ENCODE measurements at regions not wholly inside any gene's neighbourhood (a gene's known extent, or its start where the extent isn't known, plus 50 kb on each side); places are given as distances from the start of the nearest gene placed in this dataset.

DNA sequence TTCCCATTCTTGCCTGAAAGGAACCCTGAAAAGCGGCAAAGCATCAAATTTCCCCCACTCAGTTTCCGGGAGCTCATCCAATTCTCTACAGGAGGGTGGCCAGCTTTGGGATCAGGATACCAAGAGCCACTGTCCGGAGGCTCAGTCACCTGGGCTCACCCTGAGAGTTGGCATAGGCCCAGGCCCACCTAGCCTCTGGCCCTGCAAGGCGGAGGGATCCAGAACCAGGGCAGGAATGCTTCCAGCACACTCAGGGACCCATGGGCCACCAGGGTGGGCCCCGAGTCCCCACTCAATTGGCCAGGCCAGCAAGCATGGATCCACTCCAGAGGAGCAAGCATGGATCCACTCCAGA, 432.9 kb upstream of the MYT1L start:
- no peak for DNase-seq
- intact Hi-C loops (cut with DNase I) = no loop called here

DNA sequence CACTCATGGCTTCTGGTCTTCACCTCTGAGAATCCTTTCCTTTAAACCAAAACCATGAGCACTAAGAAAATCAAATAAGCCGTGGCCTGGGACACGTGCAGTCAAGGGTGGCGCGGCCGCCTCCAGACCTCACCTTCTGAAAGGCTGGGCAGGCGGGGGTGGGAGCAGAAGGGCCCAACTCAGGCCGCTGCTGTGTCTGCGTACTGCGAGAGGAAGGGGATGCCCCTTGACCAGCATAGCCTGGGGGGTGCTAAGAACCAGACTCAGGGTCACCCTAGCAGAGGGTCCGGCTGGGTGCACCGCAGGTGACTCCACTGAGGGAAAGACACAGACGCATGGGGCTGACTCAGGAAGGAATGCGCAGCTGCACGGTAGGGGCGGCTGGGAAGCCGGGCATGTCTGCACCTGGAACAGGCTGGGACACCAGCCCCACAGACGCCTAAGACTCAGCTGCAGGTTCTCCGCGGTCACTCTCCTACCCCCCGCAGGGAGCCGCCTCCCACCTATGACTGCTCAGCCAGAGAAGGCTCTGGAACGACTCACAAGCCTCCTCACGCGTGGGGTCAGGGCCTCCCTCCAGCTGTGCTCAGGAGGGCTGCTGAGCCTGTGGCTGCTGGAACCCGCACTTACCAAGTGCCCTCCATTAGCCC, 432.4 kb upstream of the MYT1L start:
- intact Hi-C loops (cut with DNase I) = no loop called here
- peak in 1 of 10 donors; percentile 86 for DNase-seq

DNA sequence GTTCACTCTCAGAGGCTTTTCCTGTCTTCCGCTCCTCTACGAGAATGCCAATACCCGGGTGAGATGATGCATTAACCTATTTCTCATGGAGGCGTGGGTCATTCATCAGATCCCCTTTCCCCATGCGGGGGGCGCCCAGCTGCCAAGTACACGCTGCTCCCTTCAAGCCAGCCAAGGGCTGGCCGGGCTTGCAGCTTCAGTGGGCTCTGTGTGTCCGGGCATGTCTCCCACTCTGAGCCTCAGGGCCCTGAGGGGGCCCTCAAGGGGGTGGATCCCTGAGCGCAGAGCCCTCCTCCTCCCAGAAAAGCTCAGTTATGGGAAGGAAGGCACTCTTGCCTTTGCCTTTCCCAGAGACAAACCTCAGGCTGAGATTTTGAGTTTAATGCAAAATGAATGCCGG, 431.8 kb upstream of the MYT1L start:
- intact Hi-C loops (cut with DNase I) = no loop called here
- peak in 1 of 10 donors; percentile 85 for DNase-seq

DNA sequence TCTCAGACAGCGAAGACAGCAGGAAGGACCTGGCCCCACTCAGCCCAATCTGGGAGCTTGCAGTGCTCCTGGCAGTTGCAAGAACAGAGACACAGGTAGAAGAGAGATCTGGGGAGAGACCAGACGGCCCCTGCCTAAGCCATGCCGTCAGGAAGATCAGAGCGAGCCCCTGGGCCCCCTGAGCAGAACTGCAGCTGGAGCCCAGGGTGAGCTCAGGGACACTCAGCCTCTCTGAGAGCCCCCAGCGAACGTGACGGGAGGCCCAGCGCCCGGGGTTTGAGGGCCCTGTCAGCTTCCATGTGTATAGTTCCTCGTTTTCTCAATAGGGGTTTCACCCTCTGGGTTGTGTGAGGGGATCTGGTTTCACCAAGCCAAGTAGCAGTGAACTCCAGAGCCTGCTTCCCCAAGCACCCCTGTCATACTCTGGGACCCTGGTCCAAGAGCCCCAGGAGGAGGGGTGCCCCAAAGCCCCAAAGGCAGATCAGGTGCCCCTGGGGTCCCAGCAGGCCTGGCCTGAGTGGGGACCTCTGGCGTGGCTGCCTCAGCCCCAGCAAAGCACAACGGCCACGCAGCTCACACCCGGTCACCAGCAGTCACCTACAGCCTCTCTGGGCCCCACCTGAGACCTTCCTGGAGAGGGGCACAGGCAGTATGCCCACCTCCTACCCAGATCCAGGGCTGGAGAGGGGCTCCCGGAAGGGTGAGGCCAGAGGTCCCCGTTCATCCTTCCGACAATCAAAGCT, 431.3 kb upstream of the MYT1L start:
- intact Hi-C loops (cut with DNase I) = no loop called here
- no peak for DNase-seq

DNA sequence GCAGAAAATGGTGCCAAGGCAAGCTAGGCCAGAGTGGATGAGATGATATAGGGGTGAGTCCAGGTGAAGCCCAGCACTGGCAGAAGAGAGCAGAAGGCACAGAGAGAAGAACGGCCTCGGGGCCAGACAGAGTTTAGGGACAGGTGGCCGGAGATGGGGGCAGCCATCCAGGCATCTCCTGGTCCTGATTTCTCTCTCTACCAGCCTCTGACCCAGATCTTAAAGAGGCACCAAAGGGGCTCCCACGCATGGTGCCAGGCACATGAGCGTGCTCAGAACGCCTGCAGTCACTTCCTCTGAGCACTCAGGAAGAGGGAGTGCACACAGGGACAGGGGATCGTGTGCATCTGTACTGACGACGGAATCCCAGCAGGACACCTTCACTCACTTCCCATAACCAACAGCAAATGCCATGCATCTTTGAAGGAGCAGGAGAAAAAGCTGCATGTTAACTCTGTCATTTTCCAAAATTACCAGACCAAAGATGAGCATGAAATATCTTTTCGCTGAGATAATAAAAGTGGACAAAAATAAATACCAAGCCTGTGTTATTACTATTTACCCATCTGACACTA, 427.8 kb upstream of the MYT1L start:
- peak in 1 of 10 donors; percentile 66 for DNase-seq
- intact Hi-C loops (cut with DNase I) = no loop called here

DNA sequence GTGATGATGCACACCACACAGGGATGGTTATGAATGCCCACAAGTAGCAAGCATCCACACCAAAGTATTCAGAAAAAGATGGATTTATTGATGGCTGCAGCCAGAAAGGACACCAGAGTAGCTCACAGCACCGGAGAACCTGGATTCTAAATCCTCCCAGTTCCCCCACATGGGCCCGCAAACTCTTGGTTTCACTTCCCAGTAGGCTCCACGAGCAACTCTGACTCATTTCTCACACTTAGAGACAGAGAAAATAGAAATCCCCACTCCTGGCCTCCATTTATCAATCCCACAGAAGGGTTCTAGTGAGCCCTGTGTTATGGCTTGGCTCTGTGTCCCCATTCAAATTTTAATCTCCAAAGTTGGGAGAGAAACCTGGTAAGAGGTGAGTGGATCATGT, 426.7 kb upstream of the MYT1L start:
- peak in 1 of 10 donors; percentile 85 for DNase-seq
- intact Hi-C loops (cut with DNase I) = no loop called here

DNA sequence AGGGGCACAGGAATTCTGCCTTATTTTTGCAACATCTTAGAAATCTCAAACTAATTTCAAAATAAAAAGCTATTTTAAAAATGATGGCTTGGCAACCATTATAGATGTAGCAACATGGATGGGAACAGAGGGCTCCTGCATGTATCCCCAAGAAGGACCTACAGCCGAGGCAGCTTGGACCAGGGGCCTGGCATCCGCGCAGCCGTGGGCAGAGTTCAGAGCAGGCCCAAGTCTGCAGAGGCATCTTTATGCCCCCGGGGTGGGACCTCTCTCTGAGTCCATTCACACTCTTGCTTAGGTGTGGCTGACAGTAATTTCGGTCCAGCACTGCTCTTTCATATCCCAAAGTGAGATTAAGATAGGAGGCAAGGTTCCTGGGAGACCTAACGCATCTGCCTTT, 425.8 kb upstream of the MYT1L start:
- intact Hi-C loops (cut with DNase I) = no loop called here
- DNase-seq = peak in 1 of 10 donors; percentile 69

DNA sequence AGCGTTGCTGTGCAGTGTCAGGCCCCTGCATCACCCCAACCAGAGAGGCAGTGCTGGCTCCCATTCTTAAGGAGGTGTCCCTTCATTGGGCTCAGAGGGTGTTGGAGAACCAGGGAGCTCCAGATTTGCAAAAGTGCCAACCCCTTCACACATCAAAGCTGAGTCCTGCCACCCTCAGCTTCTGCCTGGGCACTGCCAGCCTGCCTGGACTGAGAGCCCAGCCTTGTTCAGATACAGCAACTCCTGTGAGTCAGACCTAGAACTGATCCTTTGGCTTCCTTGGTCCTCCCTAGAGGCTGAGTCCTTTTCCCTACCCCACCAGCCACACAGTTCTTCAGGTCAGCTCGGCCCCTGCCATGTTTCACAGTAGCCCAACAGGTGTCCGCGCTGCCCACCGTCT, 424.9 kb upstream of the MYT1L start:
- peak in 3 of 10 donors; percentile 83 to 91 (median 88) for DNase-seq

DNA sequence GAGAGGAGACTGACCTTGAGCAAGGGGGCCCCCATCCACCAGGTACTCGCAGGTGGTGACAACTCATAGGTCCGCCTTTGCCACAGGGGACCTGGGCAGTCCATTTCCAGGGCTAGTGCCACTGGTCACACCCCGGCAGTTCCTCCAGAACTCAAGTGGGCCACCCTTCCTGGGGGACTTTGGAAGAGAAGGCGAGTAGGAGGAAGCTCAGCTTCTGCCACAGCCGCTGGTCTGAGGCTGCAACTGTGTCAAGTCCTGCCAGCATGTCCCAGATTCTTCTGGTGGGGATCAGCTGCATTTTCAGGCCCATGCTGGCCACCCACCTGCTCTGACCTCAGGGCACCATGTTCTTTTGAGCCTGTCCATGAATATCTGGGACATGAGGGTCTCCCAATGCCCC, 423.9 kb upstream of the MYT1L start:
- intact Hi-C loops (cut with DNase I) = no loop called here
- DNase-seq = peak in 1 of 10 donors; percentile 74

More for the DNA sequence above, 424.9 kb upstream of the MYT1L start:
- intact Hi-C loops (cut with DNase I) = no loop called here

DNA sequence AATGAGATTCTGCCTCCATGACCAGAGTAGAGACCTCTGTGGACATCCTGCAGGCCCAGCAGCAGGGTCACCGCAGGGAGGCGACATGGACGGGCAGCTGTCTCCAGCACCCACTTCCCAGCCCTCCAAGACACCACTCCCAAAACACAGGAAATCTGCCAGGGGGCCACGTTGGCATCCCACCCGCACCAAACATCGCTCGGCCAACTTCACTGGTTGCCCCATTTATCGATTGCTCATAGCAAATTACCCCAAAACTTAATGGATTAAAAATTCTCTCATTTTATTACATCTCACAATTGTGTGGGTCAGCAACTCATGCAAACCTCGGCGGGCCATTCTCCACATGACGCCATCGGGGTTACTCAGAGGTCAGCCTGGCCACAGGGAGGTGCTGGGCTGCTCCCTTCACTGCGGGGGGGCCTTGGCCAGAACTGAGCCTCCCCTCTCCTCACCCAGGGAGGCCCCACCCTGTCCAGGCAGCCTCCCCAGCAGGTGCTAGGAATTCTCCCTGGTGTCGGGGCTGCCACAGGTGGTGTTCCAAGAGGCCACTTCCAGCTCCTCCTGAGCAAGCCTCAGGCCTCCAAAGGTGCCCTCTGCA, 420.7 kb upstream of the MYT1L start:
- DNase-seq = peak in 1 of 10 donors; percentile 71

DNA sequence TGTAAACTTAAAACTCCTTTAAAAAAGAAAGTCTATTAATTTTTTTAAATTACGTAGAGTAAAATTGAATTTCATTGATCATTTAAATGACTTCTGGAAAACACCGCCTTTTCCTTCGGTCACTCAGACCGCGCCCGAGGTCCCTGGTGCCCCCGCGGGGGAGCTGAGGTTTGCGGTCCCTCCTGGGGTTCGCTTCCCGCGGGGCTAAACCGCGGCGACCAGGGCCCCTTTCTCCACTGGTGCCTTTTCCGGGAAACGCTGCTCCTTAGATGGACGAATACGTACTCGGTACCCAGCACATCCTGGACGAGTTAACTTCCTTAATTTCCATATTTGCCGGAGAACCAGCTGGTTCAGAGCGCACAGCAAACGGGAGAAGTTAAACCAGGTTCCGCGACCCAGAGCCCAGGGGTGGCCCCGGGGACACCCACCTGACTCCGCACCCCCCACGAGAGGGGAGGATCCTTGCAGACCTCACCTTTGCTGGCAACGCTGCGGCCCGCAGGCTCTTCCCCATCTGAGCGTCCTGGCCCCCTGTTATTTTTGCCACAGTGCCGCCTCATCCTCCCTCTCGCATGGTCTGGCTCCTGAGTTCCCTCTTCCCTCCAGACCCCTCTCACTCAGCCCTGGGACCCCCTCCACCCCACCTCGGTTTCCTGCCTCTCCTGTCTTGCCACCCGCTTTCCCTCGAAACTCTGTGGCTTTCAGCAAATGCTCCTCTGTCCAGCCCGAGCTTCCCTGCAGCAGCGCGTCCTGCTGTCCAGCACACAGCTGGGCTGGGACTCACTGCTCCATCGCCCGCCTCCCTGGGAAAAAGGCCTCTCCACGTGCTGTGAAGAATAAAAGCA, 420.0 kb upstream of the MYT1L start:
- peak in 2 of 10 donors; percentile 61 to 72 for DNase-seq

More for the DNA sequence above, 420.7 kb upstream of the MYT1L start:
- intact Hi-C loops (cut with DNase I) = no loop called here

DNA sequence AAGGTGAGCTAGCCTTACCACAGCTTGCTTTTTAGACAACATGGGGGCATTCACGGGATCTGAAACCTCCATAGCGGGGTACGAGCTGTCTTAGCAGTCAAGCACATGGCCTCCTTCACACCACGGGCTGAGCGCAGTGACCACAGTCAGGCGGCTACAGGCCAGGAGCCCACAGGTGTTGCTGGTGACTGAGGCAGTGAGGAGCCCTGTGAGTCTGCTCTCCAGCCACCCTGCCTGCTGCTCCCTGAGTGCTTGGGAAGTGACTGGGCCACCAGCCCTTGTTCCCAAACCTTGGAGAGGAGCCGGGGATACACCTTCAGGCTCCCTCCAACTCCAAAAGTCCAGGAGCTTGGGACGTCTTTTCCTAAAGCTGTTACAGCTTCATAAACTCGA, 418.1 kb upstream of the MYT1L start:
- intact Hi-C loops (cut with DNase I) = no loop called here
- peak in 2 of 10 donors; percentile 52 to 54 for DNase-seq

More for the DNA sequence above, 420.0 kb upstream of the MYT1L start:
- intact Hi-C loops (cut with DNase I) = no loop called here

DNA sequence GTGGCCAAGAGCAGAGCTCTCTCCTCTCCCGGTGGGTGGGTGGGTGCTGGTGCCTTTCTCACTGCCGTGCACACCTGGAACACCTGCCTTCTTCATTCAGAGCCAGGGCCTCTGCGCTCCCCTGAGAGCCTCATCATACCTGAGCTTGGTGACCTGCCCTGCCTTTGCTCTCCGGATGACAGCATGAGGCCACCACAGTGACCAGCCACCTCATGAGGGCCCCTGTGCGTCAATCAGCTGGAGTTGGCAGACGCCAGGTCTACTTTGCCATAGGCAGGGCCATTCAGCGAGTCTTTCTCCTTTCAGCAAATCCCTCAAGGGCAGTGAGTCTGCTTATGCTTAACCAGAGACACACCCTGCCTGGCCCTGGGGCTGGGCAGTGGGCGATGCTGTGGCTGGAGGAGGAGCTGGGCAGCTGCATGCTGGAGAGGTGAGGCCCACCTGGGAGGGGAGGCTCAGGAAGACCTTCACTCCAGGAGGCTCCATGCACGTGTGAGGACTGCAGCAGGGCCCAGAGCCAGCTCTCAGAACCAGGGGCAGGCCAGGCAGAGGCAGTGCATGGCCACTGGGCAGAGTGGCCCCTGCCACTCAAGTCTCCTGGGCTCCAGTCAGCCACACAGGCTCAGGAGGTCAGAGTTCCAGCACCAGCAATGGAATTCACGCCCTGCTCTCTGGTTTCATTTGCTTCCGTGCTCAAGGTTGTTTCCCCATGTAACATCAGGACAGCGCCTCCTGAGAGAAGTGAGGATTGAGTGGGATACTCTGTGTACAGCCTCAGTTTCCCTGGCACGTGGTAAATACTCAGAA, 417.5 kb upstream of the MYT1L start:
- intact Hi-C loops (cut with DNase I) = no loop called here
- peak in 3 of 10 donors; percentile 47 to 81 (median 61) for DNase-seq

DNA sequence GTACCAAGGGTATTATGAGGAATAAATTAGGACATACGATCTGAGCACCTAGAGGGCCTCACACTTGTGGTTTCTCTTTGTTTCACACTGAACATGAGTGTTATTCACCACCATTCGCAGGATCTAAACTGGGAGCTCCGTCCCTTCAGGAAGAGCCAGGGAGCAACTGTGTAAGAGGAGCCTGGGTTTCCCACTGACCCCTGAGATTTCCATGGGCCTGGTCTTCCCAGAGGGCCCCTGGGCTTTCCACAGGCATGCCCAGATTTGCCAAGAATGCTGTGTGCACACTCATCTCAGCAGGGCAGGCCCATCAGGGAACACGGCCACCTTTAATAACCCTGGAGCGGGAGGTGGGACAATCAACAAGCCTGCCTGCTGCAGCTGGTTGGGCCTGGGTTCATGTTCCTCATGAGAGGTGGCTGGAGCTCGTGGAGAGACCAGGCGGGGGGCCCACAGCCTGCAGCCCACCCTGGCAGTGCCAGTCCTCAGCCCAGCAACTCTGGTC, 416.8 kb upstream of the MYT1L start:
- peak in 2 of 10 donors; percentile 33 to 77 for DNase-seq
- intact Hi-C loops (cut with DNase I) = no loop called here

DNA sequence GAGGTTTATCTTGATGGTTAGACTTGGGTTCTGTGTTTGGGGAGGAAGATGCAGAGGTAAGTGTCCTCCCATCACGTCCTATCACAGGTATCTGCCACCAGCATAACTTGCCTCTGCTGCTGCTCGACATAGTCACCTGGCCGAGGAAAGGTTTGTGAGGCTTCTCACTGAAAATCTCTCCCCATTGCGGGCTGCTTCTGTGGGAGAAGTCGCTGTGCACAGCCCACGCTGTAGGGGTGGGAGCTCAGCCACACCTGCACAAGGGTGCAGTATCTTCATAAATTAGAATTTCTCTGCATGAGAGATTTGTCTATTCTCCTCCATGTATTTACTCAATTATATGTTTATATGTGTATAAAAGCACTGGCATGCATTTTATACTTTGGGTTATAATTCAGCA, 415.7 kb upstream of the MYT1L start:
- peak in 1 of 10 donors; percentile 28 for DNase-seq
- intact Hi-C loops (cut with DNase I) = no loop called here

DNA sequence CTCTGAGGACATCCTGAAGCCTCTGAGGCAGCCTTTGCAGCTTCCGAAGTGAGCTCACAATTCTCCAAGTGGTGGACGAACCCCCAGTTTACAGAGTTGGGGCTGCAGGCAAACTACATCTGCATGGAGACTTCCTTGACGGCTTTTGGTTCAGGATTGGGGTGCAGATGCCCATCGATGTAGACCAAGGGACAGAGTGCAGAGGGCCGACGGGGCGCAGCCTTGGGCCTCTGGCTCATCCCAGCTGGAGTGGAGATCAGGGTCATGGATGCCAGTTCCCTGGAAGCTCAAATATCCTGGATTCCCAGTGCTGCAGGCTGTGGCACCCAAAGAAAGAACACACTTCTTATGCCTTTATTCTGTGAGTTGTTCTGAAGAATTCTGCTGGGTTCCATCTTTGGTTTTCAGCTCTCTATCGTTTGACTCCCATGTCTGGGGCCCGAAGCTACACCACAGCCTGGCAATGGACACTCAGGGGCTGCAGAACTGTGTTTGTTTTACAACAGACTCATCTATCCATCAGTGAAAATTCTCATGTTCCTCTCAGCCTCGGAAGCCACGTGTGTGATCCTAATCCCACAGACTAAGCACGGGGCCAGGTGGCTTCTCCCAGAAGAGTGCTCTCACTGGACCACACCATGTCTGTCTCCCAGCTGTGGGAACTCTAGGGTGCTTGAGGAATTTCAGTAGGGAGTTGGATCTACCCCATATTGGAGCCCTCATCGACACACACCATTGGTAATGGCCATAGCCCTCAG, 414.1 kb upstream of the MYT1L start:
- intact Hi-C loops (cut with DNase I) = no loop called here
- peak in 3 of 10 donors; percentile 48 to 72 (median 57) for DNase-seq

DNA sequence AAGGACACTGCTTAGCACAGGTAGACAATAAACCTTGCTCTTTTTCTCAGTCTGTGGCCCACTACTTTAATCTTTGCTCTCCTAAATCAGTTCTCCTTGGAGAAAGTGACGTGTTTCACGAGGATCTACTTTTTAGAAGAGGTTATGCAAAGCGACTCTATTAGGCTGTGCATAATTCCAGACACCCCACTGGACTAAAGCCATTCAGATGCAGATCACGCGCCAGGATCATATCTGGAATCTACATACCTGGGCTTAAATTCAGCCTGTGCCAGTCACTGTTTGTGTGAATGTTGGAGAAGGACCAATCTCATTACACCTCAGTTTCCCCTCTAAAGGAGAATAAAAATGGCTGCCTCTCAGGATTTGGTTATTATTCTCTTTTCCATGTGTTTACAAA, 413.0 kb upstream of the MYT1L start:
- intact Hi-C loops (cut with DNase I) = no loop called here
- no peak for DNase-seq

DNA sequence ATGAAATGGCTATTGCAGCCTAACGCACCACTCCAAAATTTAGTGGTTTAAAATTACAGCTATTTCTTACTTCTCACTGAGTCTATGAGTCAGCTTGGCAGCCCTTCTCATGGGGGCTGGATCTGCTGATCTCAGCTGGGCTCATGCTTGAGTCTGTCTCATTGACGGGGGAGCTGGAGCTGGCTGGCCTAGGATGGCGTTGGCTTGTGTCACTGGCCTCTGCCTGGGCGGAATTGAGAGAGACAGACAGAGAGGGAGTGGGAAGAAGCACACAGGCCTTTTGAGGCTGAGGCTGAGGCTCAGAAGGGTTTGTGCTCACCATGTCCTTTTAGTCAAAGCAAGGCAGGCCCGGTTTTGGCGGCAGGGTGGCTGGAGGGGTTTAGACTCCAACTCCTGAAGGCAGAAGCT, 412.1 kb upstream of the MYT1L start:
- intact Hi-C loops (cut with DNase I) = no loop called here
- DNase-seq = peak; percentile 34 to 96 (median 74)

DNA sequence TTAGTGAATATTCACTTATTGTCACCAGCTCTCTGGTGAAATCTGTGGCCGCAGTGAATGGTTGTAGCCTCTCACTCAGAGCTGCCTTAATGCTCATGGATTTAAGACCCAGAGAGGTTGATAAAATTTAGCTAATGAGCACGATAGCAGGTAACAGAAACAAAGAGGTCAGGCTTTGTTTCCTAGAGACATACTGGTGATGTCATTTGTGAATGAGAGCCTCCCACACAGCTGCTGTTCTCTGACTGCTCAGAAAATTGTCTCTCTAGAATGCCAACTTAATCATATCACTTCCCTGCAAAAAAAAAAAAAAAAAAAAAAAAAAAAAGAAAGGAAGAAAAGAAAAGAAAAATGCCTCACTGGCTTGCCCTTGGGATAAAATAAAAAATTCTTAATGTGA, 411.7 kb upstream of the MYT1L start:
- intact Hi-C loops (cut with DNase I) = no loop called here
- no peak for DNase-seq

Measured in posterior cingulate gyrus (tissue), 11 donors.